ENCODE measurements at regions not wholly inside any gene's neighbourhood (a gene's known extent, or its start where the extent isn't known, plus 50 kb on each side); places are given as distances from the start of the nearest gene placed in this dataset.

GRCh38 chr7:91329571-91329970, 65.3 kb downstream of the FZD1 start:
- Histone ChIP-seq H3K27ac (peak overlapping the region in 1 of 2 donors; percentile 21), H3K27me3 (no peaks in the 10 kb centered on the region), H3K4me3 (no peak overlapping the region), H3K36me3 (no peaks in the 10 kb centered on the region), H3K9me3 (no peaks in the 10 kb centered on the region), H3K4me1 (peaks cover 0 to 13% of the 10 kb centered on the region in 2 donors)
- intact Hi-C loops (cut with DNase I) = no loop called here
- TF ChIP-seq CTCF (IDR thresholded peaks at IDR 0.05) = no peak
- ATAC-seq = no peak
- DNase-seq = no peak

- intact Hi-C loops (cut with DNase I) = no loop called here
- Histone ChIP-seq H3K4me1 (peaks cover 0 to 13% of the 10 kb centered on the region in 2 donors), H3K27ac (peak overlapping the region in 1 of 2 donors; percentile 21), H3K36me3 (no peaks in the 10 kb centered on the region), H3K27me3 (no peaks in the 10 kb centered on the region), H3K9me3 (no peaks in the 10 kb centered on the region), H3K4me3 (no peak overlapping the region)
- DNase-seq = no peak
- ATAC-seq = peak; percentile 40
- no peak for TF ChIP-seq CTCF (IDR thresholded peaks at IDR 0.05)
Measured at GRCh38 chr7:91330191-91330808, 66.1 kb downstream of the FZD1 start.

GRCh38 chr7:91330866-91331265, 66.6 kb downstream of the FZD1 start:
- peak in 2 of 4 donors; percentile 68 to 77 for DNase-seq
- intact Hi-C loops (cut with DNase I) = no loop called here

GRCh38 chr7:91336106-91336505, 71.9 kb downstream of the FZD1 start:
- H3K4me1 ChIP-seq = no peaks in the 10 kb centered on the region
- intact Hi-C loops (cut with DNase I) = no loop called here
- no peaks in the 10 kb centered on the region for H3K27me3 ChIP-seq
- TF ChIP-seq CTCF (IDR thresholded peaks at IDR 0.05) = no peak
- DNase-seq = no peak
- no peak overlapping the region for H3K4me3 ChIP-seq
- no peaks in the 10 kb centered on the region for H3K9me3 ChIP-seq
- H3K27ac ChIP-seq = no peak overlapping the region
- no peak for ATAC-seq
- no peaks in the 10 kb centered on the region for H3K36me3 ChIP-seq

More at GRCh38 chr7:91330866-91331265, 66.6 kb downstream of the FZD1 start:
- H3K36me3 ChIP-seq = no peaks in the 10 kb centered on the region
- peaks cover 0 to 11% of the 10 kb centered on the region in 2 donors for H3K4me1 ChIP-seq
- H3K27ac ChIP-seq = no peak overlapping the region
- no peaks in the 10 kb centered on the region for H3K9me3 ChIP-seq
- no peak overlapping the region for H3K4me3 ChIP-seq
- peak; percentile 55 for ATAC-seq
- no peaks in the 10 kb centered on the region for H3K27me3 ChIP-seq
- TF ChIP-seq CTCF (IDR thresholded peaks at IDR 0.05) = no peak

GRCh38 chr7:91338226-91339020, 74.2 kb downstream of the FZD1 start:
- H3K4me3 ChIP-seq = no peak overlapping the region
- no peaks in the 10 kb centered on the region for H3K9me3 ChIP-seq
- DNase-seq (no peak), ATAC-seq (no peak)
- H3K36me3 ChIP-seq = no peaks in the 10 kb centered on the region
- no peak for TF ChIP-seq CTCF (IDR thresholded peaks at IDR 0.05)
- no peaks in the 10 kb centered on the region for H3K27me3 ChIP-seq
- intact Hi-C loops (cut with DNase I) = no loop called here
- no peak overlapping the region for H3K27ac ChIP-seq
- H3K4me1 ChIP-seq = peaks cover 0 to 2% of the 10 kb centered on the region in 2 donors
